ENCODE measurements at regions not wholly inside any gene's neighbourhood (a gene's known extent, or its start where the extent isn't known, plus 50 kb on each side); places are given as distances from the start of the nearest gene placed in this dataset.

DNA sequence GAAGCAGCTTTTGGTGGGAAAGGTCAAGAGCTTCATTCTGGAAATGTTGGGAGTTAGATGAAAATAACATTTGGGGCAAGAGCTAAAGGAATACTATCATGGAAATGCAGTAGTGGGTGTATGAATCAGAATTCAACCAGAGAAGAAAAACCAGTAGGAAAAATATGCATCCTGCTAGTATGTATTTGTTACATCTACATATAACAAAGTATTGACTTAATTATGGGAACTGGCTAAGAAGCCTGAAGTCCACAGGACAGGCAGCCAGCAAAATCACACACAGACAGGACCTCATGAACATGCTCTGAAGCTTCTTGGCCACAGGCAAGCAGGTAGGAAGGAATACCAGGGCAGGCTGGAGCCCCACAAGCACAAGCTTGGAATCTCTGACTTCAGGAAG, 185.8 kb downstream of the FBXO15 start:
- DNase-seq: no peak

DNA sequence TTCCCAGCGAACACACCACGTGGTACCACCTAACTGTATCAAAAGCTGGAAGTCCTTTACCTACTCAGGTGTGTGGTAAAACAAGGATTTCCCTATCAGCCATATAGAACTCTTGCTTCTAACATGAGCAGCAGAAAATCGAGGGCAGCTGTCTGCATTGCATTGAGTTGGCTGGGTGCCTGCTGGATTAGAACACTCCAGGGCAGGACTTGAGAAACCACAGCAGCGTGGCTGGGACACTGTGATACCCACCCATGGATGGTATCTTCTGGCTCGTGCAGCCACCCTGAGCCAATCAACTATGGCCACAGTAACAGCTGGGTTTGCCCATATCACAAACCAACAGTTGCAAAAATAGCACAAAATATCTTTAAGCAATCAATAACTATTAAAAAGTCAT, 188.3 kb downstream of the FBXO15 start:
- no peak for DNase-seq

DNA sequence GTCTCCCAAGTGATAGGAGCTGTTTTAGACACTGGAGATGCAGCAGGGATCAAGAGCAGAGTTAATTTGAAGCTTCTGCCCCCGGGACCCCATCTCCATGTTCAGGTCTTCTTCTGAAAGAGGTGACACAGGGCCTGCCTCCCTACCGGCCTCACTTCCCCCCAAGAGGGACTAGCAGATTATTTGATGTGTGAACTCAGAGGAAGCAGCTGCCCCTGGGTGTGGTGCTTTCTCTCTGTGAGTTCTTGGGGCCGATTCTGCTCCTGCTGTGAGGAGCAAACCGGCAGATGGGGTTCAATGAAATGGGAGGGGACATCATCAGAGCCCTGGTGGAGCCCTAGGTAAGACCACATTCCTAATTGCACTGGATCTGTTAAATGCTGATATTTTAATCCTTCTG, 193.4 kb downstream of the FBXO15 start:
- no peak for DNase-seq

DNA sequence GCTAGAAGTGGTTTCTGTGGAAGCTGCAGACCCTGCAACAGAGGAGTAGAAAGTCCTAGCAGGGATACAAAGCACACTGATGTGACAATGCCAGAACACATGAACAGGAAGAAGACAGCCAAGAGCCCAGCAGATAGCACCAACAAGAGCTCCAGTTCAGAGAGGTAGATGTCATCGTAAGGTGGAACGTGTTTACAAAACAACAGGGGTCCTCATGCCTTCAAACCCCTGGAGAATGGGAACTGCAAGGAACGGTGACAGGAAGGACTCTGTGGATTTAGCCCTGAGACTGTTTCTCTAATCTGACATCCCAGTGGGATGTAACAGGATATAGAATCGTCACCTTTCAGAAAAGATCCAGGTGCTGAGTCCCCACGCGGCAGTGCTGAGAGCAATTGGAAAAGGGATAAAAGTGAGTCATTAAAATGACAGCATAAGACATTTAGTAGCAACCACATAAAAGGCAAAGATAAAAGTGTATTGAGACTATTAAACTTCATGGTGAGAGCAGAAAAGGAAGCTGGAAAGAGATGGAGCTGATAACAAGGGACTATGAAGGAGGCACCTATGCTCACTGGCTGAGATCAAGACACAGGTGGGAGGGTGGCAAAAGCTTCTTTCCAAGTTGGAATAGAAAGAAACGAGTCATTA, 195.2 kb downstream of the FBXO15 start:
- DNase-seq: no peak

DNA sequence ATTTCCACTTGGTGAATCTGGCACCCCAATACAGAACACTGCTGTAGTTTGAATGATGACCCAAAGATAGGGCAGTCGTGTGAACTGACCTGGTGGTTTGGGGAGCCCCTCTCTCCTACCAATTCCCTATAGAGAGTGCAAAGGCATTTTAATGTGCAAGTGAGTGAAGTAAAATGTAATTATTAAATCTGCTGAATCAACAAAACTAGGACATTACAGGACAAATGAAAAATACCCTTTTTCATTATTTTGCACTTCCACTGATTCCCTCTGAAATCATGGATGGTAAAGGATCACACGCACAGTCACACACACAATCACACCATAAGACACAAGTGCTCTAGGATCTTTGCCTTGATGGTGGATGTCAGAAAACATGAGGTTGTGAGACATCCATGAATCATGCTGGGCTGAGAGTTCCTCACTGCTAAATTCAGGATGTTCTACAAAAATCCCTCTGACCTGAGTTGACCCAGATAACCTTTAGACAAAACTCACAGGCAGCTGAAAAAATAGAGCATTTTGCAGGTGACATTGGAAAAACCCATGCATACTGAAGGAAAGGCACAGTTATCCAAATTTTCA, 197.4 kb downstream of the FBXO15 start:
- no peak for DNase-seq

DNA sequence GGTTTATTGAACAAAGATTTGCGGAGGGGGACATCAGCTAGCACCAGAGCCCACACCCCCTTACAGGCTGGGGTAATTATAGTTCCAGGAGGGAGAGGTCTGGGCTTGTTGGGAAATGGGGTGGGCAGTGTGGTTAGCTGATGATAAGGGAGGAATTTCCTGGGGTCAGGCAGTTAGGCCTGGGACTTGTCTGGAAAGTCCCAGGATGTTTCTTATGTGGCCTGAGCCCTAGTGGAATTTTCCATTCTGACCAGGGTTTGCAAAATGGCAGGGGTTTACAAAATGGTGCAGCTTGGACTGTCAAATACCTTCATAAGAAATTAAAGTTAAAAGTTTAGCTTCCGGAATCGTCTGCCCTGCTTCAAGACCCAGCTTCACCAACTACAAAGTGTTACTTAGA, 199.1 kb downstream of the FBXO15 start:
- DNase-seq: no peak

DNA sequence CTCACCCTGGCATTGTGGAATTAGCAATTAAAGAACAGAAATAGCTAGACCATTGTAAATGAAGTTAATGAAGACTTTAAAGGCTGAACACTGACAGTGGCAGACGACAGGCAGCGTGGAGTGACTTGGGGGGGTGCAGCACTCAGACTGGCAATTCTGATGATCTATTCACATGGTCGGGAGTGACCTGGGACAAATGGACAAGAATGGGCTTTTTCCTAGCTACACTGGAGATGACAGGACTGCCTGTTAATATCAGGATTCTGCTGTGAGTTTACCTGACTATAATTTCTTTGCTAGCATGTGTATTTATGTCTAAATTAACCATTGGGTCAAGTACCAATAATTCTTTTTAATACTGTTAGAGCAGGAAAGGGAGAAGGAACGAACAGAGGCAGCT, 199.6 kb downstream of the FBXO15 start:
- no peak for DNase-seq

DNA sequence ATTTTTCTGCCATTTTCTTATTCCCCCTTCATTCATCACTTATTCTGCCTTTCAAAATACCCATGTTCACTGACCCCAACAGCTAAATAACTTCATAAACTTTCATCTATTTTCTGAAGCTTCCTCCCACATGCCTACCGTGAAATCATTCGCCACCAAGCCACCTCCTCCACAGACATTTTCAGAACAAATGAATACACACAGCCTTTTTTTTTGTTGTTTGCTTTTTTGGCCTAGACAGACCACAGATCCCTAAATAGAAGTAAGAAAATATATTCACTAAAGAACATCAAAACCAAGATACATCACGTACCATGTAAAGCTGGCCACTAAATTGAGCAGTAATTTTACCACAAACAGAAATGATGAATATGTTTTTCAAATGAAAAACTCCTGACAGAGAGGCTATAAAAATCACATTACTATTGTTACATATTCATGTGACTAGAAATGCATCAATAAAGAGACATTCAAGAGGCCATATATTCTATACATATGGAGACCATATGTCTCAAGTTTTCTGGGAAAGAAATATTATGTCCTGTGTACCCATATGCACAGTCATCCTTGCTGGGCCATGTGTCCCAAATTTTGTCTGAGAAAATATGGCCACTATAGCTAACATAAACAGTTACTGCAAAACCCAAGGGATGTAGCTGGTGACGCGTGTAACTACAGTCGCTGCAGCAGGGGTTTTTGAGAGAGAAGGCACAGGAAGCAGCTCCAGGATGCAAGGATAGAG, 200.3 kb downstream of the FBXO15 start:
- no peak for DNase-seq

DNA sequence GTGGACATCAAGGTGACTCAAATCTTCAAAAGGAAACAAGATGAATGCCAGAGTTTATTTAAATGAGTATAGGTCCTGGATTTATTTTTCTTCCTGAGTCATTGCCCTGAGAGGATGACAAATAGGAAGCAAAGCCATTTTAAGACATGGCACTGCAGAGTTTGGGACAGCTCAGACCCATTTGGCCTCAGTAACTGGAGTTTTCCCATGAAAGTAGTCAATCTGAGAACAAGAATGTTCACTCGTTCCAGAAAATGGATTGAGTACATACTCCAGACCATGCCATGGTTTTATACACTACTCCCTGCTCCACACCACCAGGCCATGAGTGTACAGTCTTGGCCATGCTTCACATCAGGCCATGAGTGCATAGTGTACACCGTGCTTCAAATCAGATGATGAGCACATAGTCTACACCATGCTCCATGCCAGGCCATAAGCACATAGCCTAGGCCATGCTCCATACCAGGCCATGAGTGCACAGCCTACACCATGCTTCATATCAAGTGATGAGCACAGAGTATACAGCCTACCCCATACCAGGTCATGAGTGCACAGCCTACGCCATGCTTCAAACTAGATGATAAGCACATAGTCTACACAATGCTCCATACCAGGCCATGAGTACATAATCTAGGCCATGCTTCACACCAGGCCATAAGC, 202.4 kb downstream of the FBXO15 start:
- DNase-seq: no peak

DNA sequence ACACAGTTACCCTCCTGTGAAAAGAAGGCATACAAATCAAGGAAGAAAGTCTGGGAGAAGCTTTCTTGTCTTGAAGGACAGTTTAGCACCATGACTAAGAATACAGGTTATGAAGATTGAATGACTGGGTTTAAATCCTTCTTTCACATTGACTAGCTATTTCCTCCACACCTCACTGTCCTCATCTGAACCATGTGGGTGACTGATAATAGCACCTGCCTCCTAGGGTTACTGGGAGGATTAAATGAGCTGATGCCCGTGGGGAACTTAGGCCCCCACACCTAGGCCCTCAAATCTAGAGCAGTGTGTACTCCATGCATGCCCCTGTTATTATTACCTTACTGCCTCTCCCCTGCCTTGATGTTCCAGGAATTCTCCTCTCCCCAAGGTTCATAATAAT, 202.9 kb downstream of the FBXO15 start:
- DNase-seq: no peak

DNA sequence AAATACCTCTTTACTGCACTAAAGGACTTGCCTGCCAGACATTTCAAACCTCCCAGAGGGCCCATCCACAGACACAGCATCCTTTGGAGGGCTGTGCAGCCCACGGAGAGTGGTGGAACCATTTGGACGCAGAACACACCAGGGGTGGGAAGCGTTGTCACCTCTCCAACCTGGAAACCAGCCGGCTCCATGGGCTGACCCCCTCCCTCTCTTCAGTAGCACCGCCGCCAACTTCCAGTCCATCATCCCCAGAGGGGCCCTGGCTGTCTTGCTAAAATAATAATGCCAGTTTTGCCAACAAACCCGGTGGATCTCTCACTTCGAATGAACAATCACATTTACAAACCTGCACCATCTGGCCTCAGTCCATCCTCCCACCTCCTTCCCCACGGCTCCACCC, 203.9 kb downstream of the FBXO15 start:
- DNase-seq: no peak

DNA sequence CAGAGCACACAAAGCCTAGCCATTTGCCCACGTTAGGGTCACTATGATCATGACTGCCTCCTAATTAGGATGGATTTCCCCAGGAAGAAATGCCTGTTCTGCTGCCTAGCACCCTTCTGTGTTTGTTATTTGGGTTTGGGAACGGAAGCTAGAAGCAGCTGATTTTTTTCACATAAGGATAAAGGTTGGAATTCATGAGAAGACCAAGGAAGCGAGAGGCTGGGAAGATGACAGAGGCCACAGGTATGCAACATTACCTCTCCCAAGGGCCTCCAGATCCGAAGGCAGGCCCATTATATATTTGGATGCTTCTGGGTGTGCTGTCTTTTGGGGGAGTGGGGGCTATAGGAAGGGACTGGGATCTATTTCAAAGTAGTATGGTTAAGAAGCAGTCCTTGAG, 204.7 kb downstream of the FBXO15 start:
- DNase-seq: no peak

DNA sequence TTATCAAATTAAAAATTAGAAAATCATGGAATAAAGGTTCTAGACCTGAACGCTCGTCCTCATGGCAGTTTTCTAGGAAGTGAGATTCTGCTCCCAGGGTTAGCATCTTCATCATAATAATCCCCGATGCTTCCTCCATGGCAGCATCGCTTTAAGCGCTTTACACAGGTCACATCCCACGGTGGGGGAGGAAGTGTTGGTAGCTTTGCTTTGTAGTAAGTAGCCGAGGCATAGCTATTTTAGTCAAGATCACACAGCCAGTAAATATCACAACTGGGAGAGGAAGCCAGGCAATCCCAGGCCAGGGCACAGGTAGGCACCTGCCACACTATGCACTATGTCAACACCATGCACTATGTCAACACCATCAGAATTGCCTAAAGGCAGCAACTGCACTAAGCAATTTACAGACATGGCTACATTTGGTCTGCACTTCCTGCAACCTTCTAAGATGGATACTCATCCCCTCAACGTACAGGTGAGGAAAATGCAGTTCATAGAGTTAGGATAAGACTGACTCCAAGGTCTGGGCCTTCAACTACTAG, 205.5 kb downstream of the FBXO15 start:
- peak; percentile 38 for DNase-seq

DNA sequence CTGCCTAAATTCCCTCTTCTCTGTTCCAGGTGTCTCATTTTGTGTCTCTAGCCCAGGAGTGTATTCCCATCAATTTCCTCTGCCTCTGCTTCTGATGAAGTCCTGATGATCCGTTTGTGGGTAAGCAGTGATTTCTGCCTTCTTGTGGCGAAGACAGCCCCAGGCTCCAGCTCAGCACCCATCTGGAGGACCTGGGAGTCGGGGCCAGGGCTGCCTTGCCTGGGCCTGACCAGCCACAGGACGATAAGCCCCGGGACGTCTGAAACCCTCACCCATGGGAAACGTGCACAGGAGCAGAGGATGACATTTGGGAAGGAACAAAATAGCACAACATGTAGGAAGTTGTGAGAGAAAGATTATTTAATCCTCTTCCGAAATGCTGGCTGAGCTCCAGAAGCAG, 206.9 kb downstream of the FBXO15 start:
- DNase-seq: no peak

DNA sequence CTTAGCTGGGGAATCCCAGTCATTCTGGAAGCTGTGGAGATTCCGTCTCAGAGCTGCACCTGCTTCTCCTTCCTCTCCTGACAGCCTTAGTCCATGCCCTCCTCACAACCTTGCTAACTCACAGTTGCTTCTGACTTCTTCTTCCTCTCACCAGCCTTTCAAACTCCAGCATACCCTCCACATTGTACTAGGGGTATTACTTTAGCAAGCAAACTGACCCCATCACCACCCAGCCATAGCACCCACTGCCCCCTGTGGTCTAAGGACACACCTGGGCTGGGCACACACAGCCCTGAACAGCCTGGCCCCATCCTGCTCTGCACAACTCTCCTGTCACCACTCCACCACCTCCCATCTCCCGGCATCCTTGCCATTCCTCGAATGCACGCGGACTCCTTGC, 208.2 kb downstream of the FBXO15 start:
- no peak for DNase-seq

DNA sequence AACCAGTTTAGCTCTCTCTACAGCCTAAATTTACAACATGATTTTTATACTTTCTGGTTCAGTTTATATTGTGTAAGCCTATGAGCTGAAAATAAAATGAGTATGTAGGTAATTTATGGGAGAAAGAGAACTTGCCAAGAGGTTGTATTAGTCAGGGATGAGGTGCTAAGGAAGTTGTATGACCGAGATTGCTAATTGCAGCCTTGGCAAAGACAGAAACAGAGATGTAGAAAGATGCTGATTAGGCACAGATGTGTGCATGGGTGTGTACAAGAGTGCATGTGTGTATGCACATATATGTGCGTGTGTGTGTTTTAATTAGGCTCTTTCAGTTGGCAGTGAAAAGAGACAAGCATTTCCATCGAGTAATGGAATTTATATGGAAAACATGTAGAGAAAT, 213.9 kb downstream of the FBXO15 start:
- no peak for DNase-seq

DNA sequence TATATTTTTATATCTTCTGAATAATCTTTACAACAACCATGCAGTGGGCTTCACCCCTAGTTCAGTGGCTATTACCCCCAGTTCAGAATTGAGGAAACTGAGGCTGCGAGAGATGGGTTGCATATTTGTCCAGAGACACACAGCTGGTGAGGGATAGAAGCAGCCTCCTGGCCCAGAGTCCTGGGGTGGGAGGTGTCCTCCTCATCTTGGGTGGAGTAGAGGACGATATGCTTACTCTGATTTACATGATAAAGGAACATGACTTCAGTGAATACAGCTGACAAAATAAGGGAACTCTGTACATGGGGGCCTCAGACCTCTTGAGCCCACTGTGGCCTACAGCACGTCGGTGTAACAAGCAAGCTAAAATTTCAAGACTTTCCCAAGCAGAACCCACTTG, 214.7 kb downstream of the FBXO15 start:
- DNase-seq: no peak

DNA sequence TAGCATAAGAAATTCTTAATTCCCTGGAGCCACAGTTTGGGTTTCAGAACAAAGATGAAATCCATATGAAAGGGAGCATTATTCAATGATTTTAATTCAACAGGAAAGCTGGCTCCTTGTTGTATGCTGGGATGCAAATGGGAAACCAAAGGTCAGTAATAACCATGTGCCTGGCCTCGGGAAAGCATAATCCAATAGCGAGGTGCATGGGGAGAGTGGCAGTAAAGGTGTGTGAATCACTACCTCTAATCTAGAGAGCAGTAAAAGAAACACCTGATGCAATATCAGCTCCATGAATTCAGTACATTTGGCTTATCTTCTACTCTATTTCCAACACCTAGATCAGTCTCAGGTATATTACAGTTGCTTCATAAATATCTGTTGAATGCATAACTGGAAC, 220.1 kb downstream of the FBXO15 start:
- no peak for DNase-seq

DNA sequence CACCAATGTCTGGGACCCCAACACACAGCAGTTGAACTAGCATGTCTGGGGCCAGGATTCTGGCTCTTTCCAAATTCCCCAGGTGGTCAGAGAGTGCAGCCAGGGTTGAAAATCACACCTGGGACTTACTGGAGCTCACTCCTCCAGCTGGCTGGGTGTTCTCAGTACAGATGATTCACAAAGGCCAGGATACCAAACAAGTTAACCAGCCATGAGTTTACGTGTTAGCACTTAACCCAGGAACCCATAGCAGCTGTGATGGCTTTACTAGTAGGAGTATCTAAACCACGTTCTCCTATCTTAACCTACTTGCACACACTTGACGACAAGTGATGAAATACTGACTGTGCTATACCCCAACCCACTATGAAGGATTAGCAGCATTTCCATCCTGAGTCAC, 222.8 kb downstream of the FBXO15 start:
- no peak for DNase-seq

DNA sequence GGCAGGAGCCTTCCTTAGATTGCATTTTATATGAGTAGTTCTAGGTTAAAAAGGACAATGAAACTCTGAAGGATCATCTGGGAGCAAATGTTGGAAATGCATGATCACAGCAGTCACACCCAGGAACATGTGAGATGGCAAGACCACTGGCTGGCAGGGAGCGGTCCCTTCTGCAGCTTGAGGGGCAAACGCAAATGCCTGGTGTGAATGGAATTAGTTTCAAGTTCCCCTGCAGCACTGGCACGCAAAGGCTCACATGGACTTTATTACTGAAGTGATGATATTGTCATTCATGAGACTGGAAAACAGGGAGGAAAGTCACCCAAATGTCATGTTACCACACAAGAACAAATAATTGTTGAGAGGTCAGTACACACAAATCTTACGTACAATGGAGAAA, 223.3 kb downstream of the FBXO15 start:
- DNase-seq: no peak

DNA sequence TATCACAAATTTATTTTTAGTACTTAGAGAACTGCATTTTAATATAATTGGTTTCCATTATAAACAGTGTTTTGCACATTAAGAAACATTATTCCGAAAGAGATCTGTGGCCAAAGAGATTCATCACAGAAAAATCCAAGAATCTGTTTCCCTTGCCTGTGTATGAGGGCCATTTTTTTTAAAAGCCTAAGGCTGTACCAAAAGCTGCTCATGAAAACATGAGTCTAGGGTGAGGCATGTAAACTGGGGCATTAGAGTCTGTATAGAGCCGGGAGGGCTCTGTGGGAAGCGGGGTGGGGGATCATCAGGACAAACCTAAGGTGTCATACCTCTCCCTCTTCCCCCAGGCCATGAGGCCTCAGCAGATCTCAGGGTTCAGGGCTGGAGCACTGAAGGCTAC, 223.8 kb downstream of the FBXO15 start:
- DNase-seq: no peak

DNA sequence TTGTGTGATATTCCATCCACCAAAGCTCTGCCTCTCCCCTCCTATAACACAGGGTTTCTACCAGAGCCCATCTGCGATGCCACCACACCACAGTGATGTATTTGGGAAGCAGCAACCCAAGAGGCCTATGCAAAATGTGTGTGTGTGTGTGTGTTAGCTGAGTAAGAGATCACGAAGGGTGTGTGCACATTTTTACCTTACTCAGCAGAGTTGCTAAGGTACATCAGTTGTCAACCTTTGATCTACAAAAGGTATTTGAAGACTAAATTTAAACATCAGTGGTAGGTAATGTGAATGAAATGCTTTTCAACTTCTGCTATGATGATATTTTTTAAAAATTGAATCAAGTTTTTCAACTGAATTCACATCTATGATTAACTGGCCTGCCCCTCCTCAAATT, 227.6 kb downstream of the FBXO15 start:
- DNase-seq: no peak

DNA sequence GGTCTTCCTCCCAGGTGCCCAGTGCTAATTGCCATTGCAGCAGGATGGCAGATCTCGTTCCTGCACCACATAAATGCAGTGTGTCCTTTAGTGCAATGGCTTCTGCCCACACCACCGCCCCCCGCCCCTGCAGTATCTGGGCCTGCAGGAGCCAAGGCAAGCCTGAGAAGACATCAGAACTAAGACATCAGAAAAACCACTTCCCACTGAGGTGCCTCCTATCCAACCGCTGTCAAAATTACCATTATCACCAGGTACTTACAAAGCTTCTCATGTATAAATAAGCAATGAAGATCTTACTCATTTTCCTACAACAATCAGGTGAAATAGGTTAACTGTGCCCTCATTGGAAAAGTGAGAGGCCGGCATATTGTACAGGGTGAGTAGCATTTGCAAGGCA, 228.8 kb downstream of the FBXO15 start:
- DNase-seq: no peak

DNA sequence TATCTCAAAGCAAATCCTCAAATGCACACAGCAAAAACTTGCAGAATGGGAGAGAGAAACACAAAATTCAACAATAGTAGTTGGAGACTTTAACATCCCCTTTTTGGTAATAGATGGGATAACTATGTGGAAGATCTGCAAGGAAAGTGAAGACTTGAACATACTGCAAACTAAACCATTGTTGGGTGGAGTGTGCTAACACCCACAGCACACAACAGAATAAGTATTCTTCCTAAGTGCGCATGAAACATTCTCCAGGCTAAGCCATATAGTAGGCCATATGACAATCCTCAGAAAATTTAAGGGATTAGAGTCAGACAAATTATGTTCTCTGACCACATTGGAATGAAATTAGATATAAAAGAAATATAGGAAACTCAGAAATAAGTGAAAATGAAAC, 230.6 kb downstream of the FBXO15 start:
- no peak for DNase-seq
